Endothelial cell of umbilical vein (primary cell): ENCODE measurements at regions not wholly inside any gene's neighbourhood (a gene's known extent, or its start where the extent isn't known, plus 50 kb on each side); places are given as distances from the start of the nearest gene placed in this dataset.

Source experiments
- BruUV-seq: library from RNA; stranded (reverse); fragments of 400-500 nt; replicated peaks from 2 replicates; lab custom pipeline; 2021; lab: Mats Ljungman, UMichigan
- CTCF ChIA-PET: fragments of 300-600, 350-600 bp; sonication (Branson Sonifier 250); formaldehyde crosslinking; loops from one replicate; lab custom pipeline; 2021; ENCODE audit warnings: antibody characterized with exemption, inconsistent platforms; lab: Charles Lee
- POLR2A ChIA-PET: fragments of 300-600, 350-600 bp; sonication (Branson Sonifier 250); formaldehyde crosslinking; loops from one replicate; lab custom pipeline; 2021; ENCODE audit warnings: antibody characterized with exemption, inconsistent platforms; lab: Charles Lee
- DNase-seq: peaks from one replicate; pipeline ENCODE4 v3.0.0-alpha.2; 2011; ENCODE audit warnings: low read depth, low spot score
- FAIRE-seq: peaks from 2 replicates; lab custom pipeline; 2011; peaks lifted over from hg19 to GRCh38; lab: Jason Lieb, UNC
- H2AFZ ChIP-seq: 2 replicates; pipeline ENCODE4 v1.6.0; 2012; ENCODE audit warnings: low read depth, low read length, control low read depth, inconsistent platforms
- H3K27ac ChIP-seq: 2 replicates; pipeline ENCODE4 v1.5.1; 2011; ENCODE audit warnings: low read depth, mild to moderate bottlenecking, control low read depth, low read length, moderate library complexity; ENCODE audit not compliant: insufficient read depth
- H3K27me3 ChIP-seq, 2 experiments: 2 replicates each; pipeline versions ENCODE4 v1.6.0 to v1.6.1; 2011; ENCODE audit warnings: low read length in 2 of 2, mixed read lengths in 1 of 2; ENCODE audit not compliant: control insufficient read depth in 2 of 2, insufficient read depth in 2 of 2
- H3K36me3 ChIP-seq, 2 experiments: 2 replicates in 1 of 2; 3 replicates in 1 of 2; pipeline ENCODE4 v1.5.1; 2011; ENCODE audit warnings: low read length in 2 of 2, mild to moderate bottlenecking in 1 of 2, moderate library complexity in 1 of 2; ENCODE audit not compliant: control insufficient read depth in 2 of 2, insufficient read depth in 2 of 2; ENCODE audit errors: extremely low read depth in 1 of 2
- H3K4me1 ChIP-seq: 3 replicates; pipeline ENCODE4 v1.5.1; 2011; ENCODE audit warnings: mild to moderate bottlenecking, low read length; ENCODE audit not compliant: control insufficient read depth, insufficient read depth; ENCODE audit errors: extremely low read depth
- H3K4me2 ChIP-seq: 2 replicates; pipeline ENCODE4 v1.6.1; 2011; ENCODE audit warnings: low read length, control low read depth, mixed read lengths; ENCODE audit not compliant: insufficient read depth
- H3K4me3 ChIP-seq, 3 experiments: fragments of 200-600 bp in 1 of 3; sonication (generic), shearing (Covaris generic) in 1 of 3; replicated peaks in 1 of 3; 2 replicates each; pipeline ENCODE4 v1.5.1; 2011 to 2016; ENCODE audit warnings: control low read depth in 3 of 3, low read length in 3 of 3, mild to moderate bottlenecking in 2 of 3, inconsistent platforms in 1 of 3, low read depth in 1 of 3, moderate library complexity in 1 of 3; ENCODE audit not compliant: insufficient read depth in 1 of 3
- H3K79me2 ChIP-seq: 2 replicates; pipeline ENCODE4 v1.6.0; 2012; ENCODE audit warnings: low read length, inconsistent platforms; ENCODE audit not compliant: control insufficient read depth, insufficient read depth
- H3K9ac ChIP-seq: replicated peaks from 2 replicates; pipeline ENCODE3; 2011; ENCODE audit warnings: low read length, control low read depth; ENCODE audit not compliant: insufficient read depth; ENCODE audit errors: extremely low read depth
- H3K9me1 ChIP-seq: replicated peaks from 3 replicates; pipeline ENCODE4 v1.6.0; 2011; ENCODE audit warnings: mild to moderate bottlenecking, low read length; ENCODE audit not compliant: control insufficient read depth, insufficient read depth; ENCODE audit errors: extremely low read depth
- H3K9me3 ChIP-seq: replicated peaks from 2 replicates; pipeline ENCODE4 v1.5.1; 2012; ENCODE audit warnings: low read length, inconsistent platforms; ENCODE audit not compliant: control insufficient read depth, insufficient read depth
- H4K20me1 ChIP-seq: replicated peaks from 2 replicates; pipeline ENCODE3; 2011; ENCODE audit warnings: mild to moderate bottlenecking, low read length; ENCODE audit not compliant: control insufficient read depth, insufficient read depth; ENCODE audit errors: extremely low read depth
- CTCF ChIP-seq, 2 donors: IDR thresholded peaks; 1 replicate in 1 of 2; 2 replicates in 1 of 2; pipeline ENCODE4 v1.5.1; 2011; ENCODE audit warnings: low read length in 2 of 2, mild to moderate bottlenecking in 2 of 2, moderate library complexity in 2 of 2, control low read depth in 1 of 2, inconsistent platforms in 1 of 2, low read depth in 1 of 2; ENCODE audit not compliant: insufficient read depth in 1 of 2; ENCODE audit errors: extremely low read depth in 1 of 2
- EZH2 ChIP-seq: IDR thresholded peaks from 2 replicates; pipeline ENCODE4 v1.6.1; 2012; ENCODE audit warnings: borderline replicate concordance, low read depth, mild to moderate bottlenecking, moderate library complexity, low read length, inconsistent platforms; ENCODE audit not compliant: severe bottlenecking
- FOS ChIP-seq: IDR thresholded peaks from 2 replicates; pipeline ENCODE4 v1.6.1; 2011; ENCODE audit warnings: mild to moderate bottlenecking, low read length, moderate library complexity, borderline replicate concordance; ENCODE audit not compliant: insufficient read depth
- GATA2 ChIP-seq: IDR thresholded peaks from 2 replicates; pipeline ENCODE4 v1.7.0; 2011; ENCODE audit warnings: low read depth, mild to moderate bottlenecking, moderate library complexity, mixed read lengths, low read length; ENCODE audit not compliant: insufficient read length, insufficient read depth
- JUN ChIP-seq: IDR thresholded peaks from 2 replicates; pipeline ENCODE4 v1.6.1; 2011; ENCODE audit warnings: borderline replicate concordance, low read depth; ENCODE audit not compliant: insufficient read length, insufficient read depth
- MAX ChIP-seq: IDR thresholded peaks from 2 replicates; pipeline ENCODE4 v1.6.1; 2011; ENCODE audit not compliant: insufficient read depth, insufficient read length
- MYC ChIP-seq: IDR thresholded peaks from one replicate; pipeline ENCODE4 v1.6.1; 2011; ENCODE audit warnings: mild to moderate bottlenecking, low read depth, low read length
- POLR2A ChIP-seq: IDR thresholded peaks from 2 replicates; pipeline ENCODE4 v1.6.1; 2012; ENCODE audit warnings: low read depth, mild to moderate bottlenecking, control low read depth, low read length
- dilution Hi-C: fragments of 300-500 bp; cut with MboI; formaldehyde crosslinking; loops from one replicate; pipeline ENCODE4 v1.15.0; 2019; ENCODE audit warnings: low sequenced_read_pairs; ENCODE audit not compliant: extremely low pct_ligation_motif_present
- intact Hi-C: fragments of 100-400 bp; cut with micrococcal nuclease; formaldehyde crosslinking; loops from one replicate; pipeline ENCODE4 v1.10.0; 2022

- Histone ChIP-seq H3K4me2 (no peak overlapping the region), H3K9me3 (no peaks in the 10 kb centered on the region), H2AFZ (no peak overlapping the region), H3K4me3 (no peak overlapping the region), H3K27me3 (peaks cover 8 to 14% of the 10 kb centered on the region in 2 experiments), H3K9me1 (no peaks in the 10 kb centered on the region), H3K79me2 (no peaks in the 10 kb centered on the region), H3K27ac (no peak overlapping the region), H3K9ac (no peak overlapping the region), H4K20me1 (no peaks in the 10 kb centered on the region), H3K4me1 (no peaks in the 10 kb centered on the region), H3K36me3 (no peaks in the 10 kb centered on the region)
- TF ChIP-seq JUN (no peak), FOS (no peak), GATA2 (no peak), MYC (no peak), CTCF (IDR thresholded peaks at IDR 0.05; ENCODE audit: extremely low read depth in 1 of 2, insufficient read depth in 1 of 2, low read depth in 1 of 2, low read length in 2 of 2) (no peak), EZH2 (no peak), MAX (no peak), POLR2A (no peak)
- intact Hi-C loops (no loop called here), dilution Hi-C loops (no loop called here)
- ChIA-PET POLR2A (no interaction called here), CTCF (no interaction called here)
- no TSS peak for BruUV-seq
- DNase-seq (no peak), FAIRE-seq (no peak)
Measured at GRCh38 chr6:109875973-109876372, 102.1 kb upstream of the GPR6 start.
